Stimulated activated CD4-positive, alpha-beta T cell treated with anti-CD3 and anti-CD28 coated beads, TNF-alpha, amount 100 ng/mL, for 48 hours (primary cell): ENCODE measurements at regions not wholly inside any gene's neighbourhood (a gene's known extent, or its start where the extent isn't known, plus 50 kb on each side); places are given as distances from the start of the nearest gene placed in this dataset.

Experiments used
- DNase-seq, 3 donors: peaks; one replicate each; pipeline ENCODE4 v3.0.0-alpha.2; 2020; ENCODE audit warnings: low read depth in 3 of 3

DNA sequence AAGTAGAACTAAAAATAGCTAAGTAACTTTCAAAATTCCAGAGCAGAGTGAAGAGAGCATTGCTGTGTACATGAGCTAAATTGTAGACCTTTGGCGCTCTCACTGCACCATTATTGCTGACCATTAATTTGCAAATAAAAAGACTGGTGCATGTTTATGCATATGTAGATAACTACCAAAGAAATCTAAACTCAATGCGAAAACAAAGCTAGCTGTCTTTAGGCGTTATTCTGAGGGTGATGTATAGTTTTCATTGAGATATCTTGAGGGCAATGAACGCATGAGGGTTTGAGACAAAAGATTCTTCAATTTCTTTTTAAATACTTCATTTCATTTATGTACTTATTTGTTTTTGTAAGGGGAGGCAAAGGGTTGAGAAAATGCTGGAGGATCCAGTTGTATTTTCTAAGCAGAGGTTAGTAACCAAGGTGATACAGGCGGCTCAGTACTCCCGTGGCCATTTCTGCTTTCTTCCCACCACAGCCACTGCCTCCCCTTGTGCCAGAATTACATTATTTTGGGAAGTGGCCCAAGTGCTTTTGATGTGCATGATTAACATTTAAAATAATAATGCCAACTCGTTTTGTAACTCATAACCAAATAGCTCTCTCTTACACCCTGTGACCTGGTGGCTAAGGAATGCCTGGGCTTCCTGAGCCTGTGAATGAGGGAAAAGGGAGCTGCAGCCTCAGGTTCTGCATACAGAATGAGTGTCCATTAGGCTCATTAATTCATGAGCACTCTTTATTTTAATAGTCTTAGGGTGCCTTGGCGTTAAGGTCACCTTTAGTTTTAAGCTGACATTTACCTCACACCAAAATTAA lies 797.8 kb upstream of the GYPC start:
- DNase-seq: no peak

- no peak for DNase-seq
Observed at GRCh38 chr2:125861461-125861860, 794.5 kb upstream of the GYPC start.

DNA sequence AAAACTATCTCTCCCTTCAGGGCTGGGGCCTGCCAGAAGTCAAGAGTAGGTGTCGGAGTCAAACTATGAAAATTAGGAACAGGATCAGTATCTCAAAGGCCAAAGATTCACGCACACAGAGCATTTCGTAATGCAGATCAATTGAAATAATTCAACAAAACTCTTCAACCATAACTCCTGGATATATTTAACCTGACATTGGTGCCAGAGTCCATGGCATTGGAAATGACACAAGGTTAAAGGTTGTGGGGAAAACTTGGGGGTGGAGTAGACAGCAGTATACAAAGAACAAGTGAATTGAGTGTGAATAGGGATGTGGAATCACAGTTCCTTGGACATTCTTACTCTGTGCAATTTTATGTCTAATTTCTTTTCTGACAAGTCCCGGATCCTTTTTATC lies 788.0 kb upstream of the GYPC start:
- no peak for DNase-seq

DNA sequence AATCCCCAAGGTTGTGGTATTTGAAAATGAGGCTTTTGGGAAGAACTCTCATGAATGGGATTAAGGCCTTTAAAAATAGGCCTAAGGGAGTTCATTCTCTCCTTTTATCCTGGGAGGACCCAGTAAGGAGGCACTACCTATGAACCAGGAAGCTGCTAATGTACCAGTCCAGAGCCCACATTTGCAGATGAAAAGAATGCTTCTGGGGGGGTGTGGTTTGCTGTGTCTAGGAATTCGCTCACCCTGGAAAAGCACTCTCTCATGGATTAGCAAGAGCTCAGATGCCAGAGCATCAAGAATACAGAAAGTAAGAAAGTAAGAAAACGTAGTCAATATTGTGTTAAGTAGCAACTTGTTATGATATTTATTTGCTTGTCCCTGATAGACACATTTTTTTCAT lies 785.7 kb upstream of the GYPC start:
- no peak for DNase-seq

DNA sequence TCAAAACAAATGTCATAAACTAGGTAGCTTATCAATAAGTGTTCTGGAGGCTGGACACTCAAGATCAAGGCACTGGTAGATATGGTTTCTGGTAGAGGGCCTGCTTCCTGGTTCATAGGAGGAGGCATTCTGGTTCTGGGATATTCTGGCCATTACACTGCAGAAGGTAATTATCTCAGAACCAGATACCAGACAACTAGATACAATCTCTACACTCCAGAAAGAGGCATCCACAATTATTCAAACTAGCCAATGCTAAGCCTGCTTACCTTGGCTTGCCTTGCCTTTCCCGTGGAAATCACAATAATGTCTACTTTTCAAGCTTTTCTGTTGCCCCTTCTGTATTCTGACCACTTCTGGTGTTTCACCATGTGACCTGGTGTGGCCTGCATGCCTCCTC lies 785.2 kb upstream of the GYPC start:
- no peak for DNase-seq

DNA sequence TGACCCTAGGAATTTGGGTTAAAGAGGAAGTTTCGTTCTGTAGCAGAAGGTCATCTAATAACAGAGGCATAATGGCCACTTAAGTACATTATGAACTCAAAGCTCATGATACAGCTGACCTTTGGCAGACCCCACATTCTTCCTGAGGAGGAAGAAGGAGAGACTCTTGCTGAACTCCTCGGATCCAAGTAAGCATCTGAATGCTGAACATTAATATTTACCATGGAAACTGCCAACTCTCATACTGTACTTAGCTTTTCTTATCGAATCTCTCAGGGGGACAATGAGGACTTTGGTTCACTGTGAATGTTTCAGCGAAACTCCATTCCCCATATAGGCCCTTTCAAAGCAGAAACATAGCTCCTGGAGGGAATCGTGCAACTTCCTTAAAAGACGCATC lies 781.4 kb upstream of the GYPC start:
- no peak for DNase-seq

DNA sequence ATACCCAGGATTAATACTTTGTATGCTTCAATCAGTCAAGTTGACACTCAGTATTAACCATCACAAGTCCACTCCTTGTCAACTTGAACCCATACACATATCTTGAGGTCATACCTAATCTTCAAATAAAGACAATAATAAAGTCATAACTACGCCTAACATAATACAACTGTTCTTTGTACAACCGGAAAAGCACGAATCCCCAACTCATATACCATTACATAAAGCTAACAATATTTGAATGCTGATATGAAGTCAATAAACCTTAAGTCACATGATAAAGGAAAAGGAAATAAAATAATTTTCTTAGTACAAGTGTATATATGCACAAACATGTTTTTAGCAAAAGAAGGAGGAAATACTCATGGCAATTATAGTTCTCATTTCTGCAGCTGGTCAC lies 770.6 kb upstream of the GYPC start:
- no peak for DNase-seq

GRCh38 chr2:125886153-125886552 lies 769.8 kb upstream of the GYPC start:
- no peak for DNase-seq

GRCh38 chr2:125901278-125901677 lies 754.7 kb upstream of the GYPC start:
- no peak for DNase-seq

DNA sequence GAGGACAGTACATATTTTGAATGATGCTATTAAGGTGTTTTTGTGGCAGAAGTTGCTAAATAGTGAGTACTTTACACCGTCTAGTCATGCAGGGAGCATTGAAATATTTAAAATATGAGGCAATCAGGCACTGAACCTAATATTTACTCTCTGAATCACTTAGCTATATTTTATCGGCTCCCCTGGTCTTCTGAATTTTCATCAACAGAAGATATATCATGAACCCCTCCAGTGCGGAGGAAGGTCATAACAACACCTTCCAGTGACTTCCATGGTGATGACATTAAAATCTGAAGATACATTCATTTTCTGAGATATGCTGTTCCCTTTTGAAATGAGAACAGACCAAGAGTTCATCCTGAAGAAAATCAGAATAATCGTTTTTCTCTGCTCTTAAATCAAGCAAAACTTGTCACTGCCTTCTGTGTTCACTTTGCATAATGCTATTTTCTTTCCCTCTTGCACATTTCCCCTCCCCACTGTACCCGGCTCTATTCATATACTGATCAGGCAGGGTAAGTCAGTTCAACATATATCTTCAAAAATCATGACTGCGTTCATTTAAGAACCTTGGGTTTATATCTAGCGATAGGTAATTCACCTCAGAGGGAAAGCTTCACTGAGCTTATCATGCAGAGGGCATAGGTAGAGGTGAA lies 729.9 kb upstream of the GYPC start:
- no peak for DNase-seq

DNA sequence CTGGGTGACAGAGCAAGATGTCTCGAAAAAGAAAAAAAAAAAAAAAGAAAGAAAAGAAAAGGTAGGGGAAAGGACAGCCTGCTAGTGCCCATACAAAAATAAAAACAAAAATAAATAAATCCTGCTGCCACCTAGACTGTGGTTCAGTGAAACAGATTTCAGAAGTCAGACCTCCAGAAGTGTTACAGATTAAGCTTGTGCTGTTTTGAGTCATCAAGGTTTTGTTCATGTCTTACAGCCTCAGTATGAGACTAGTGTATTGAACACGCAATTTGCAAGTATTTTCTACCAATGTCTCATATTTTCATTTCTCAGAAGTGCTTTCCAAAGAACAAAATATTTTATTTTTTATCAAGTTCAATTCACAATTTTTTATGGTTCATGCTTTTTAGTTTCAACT lies 720.4 kb upstream of the GYPC start:
- no peak for DNase-seq

DNA sequence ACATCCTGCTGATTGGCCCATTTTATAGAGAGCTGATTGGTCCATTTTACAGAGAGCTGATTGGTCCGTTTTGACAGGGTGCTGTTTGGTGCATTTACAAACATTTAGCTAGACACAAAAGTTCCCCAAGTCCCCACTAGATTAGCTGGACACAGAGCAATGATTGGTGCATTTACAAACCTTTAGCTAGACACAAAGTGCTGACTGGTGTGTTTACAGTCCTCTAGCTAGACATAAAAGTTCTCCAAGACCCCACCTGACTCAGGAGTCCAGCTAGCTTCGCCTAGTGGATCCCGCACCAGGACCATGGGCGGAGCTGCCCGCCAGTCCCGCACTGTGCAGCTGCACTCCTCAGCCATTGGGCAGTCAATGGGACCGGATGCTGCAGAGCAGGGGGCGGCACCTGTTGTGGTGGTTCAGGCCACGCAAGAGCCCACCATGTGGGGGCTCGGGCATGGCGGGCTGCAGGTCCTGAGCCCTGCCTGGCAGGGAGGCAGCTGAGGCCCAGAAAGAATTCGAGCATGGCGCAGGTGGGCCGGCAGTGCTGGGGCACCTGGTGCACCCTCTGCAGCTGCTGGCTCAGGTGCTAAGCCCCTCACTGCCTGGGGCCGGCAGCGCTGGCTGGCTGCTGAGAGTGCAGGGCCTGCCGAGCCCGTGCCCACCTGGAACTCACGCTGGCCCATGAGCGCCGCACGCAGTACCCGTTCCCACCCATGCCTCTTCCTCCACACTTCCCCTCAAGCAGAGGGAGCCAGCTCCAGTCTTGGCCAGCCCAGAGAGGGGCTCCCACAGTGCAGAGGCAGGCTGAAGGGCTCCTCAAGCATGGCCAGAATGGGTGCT lies 713.2 kb upstream of the GYPC start:
- DNase-seq: no peak

DNA sequence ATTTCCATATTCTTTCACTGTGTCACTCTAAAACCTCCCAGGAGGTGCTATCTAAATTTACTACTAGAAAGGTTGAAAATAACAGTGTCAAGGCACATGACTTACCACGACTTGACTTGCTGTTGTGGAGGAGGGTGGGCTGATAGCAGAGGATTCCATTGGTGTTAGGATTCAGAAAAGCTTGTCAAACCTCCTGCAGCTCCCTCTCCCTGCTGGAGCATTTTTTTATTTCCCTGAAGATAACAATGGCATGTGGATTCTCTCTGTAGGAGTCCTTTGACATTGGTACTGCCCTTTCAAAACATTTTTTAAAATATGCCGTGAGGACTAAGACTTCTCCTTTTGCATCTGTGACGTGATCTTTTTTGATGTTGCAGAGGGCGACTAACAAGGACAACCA lies 696.9 kb upstream of the GYPC start:
- no peak for DNase-seq

GRCh38 chr2:125961739-125962138 lies 694.2 kb upstream of the GYPC start:
- no peak for DNase-seq

- no peak for DNase-seq
Observed at GRCh38 chr2:125979886-125980285, 676.1 kb upstream of the GYPC start.

GRCh38 chr2:125983364-125983763 lies 672.6 kb upstream of the GYPC start:
- no peak for DNase-seq

- no peak for DNase-seq
Observed at GRCh38 chr2:126029316-126029715, 626.6 kb upstream of the GYPC start.

- DNase-seq: no peak
Observed at GRCh38 chr2:126038861-126039260, 617.1 kb upstream of the GYPC start.

- no peak for DNase-seq
Observed at GRCh38 chr2:126041391-126042047, 614.4 kb upstream of the GYPC start.

- DNase-seq: no peak
Observed at GRCh38 chr2:126042089-126042488, 613.9 kb upstream of the GYPC start.

DNA sequence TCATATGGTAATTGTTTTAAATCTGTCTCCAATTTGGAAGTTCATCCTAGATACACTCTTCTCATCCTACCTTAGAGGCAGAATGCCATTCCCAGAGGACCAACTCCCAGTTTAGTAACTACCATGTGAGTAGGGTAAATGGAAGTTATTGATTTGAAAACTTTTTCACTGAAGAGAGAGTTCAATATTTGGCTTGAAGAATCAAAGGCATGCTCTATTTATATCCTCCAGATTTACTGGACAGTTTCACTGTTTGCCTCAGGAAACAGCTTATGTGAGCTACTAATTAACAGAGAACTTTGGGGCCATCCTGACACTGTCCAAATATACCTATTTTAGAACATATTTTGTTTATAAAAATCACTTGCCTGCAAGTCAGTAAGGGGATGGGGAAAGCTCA lies 607.2 kb upstream of the GYPC start:
- no peak for DNase-seq

DNA sequence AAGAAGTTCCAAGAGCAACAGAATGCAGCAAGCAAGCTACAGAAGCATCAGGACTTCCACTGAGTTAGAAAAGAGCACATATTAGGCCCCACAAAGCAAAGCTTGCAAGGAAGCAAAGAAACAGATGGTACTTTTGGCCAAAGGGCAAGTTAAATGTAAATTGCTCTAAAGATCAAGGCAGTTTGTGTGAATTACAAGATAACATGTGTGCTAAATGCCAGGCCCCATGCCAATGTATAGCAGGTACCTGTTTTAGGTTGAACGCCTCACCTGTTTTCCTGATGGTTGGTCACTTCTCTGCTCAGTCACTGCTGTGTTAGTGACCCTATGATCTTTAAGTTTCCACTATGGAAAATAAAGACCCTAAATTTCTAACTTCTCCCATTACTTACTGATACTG lies 606.5 kb upstream of the GYPC start:
- DNase-seq: no peak
